ENCODE measurements at regions not wholly inside any gene's neighbourhood (a gene's known extent, or its start where the extent isn't known, plus 50 kb on each side); places are given as distances from the start of the nearest gene placed in this dataset.

DNA sequence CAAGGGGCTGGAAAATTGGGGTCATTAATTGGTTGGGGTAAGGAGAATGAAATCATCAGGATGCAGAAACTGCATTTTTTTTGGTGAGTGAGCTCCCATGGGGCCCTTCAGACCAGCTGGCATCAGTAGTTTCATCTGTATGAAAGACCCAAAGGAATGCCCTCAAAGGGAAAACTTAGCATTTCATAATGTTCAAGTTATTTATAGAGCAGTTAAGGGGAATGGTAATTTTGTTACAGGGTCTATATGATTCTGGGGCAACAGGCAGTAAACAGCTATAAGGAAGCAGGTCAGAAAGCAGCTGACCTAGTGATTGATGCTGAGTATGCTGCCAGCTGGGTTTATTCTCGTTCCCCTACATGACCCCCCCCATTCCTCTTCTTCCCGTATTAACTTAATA lies 448.9 kb downstream of the OCA2 start:
- TF ChIP-seq CTCF (IDR thresholded peaks at IDR 0.05) (no peak), ETV6 (CRISPR knock-in tag; IDR thresholded peaks at IDR 0.05) (no peak), ZNF512 (CRISPR knock-in tag; IDR thresholded peaks at IDR 0.05; ENCODE audit: borderline replicate concordance) (no peak), PREB (CRISPR knock-in tag; IDR thresholded peaks at IDR 0.05; ENCODE audit: borderline replicate concordance) (no peak), TCF7 (CRISPR knock-in tag; IDR thresholded peaks at IDR 0.05; ENCODE audit: low read depth) (no peak), ZNF263 (CRISPR knock-in tag; IDR thresholded peaks at IDR 0.05; ENCODE audit: low read depth) (no peak), ELF4 (CRISPR knock-in tag; IDR thresholded peaks at IDR 0.05; ENCODE audit: low read depth) (no peak), ZNF423 (CRISPR knock-in tag; IDR thresholded peaks at IDR 0.05) (no peak), ZNF121 (CRISPR knock-in tag; IDR thresholded peaks at IDR 0.05) (no peak), CREM (CRISPR knock-in tag; IDR thresholded peaks at IDR 0.05) (no peak)
- TF ChIP-seq, protein P1, sequence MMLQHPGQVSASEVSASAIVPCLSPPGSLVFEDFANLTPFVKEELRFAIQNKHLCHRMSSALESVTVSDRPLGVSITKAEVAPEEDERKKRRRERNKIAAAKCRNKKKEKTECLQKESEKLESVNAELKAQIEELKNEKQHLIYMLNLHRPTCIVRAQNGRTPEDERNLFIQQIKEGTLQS (CRISPR knock-in tag; conservative IDR thresholded peaks at IDR 0.05) = no peak
- TF ChIP-seq, protein P2, sequence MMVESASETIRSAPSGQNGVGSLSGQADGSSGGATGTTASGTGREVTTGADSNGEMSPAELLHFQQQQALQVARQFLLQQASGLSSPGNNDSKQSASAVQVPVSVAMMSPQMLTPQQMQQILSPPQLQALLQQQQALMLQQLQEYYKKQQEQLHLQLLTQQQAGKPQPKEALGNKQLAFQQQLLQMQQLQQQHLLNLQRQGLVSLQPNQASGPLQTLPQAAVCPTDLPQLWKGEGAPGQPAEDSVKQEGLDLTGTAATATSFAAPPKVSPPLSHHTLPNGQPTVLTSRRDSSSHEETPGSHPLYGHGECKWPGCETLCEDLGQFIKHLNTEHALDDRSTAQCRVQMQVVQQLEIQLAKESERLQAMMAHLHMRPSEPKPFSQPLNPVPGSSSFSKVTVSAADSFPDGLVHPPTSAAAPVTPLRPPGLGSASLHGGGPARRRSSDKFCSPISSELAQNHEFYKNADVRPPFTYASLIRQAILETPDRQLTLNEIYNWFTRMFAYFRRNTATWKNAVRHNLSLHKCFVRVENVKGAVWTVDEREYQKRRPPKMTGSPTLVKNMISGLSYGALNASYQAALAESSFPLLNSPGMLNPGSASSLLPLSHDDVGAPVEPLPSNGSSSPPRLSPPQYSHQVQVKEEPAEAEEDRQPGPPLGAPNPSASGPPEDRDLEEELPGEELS (CRISPR knock-in tag; IDR thresholded peaks at IDR 0.05) = no peak
- TF ChIP-seq, protein P3, sequence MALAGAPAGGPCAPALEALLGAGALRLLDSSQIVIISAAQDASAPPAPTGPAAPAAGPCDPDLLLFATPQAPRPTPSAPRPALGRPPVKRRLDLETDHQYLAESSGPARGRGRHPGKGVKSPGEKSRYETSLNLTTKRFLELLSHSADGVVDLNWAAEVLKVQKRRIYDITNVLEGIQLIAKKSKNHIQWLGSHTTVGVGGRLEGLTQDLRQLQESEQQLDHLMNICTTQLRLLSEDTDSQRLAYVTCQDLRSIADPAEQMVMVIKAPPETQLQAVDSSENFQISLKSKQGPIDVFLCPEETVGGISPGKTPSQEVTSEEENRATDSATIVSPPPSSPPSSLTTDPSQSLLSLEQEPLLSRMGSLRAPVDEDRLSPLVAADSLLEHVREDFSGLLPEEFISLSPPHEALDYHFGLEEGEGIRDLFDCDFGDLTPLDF (CRISPR knock-in tag; IDR thresholded peaks at IDR 0.05) = no peak
- TF ChIP-seq, protein P4, sequence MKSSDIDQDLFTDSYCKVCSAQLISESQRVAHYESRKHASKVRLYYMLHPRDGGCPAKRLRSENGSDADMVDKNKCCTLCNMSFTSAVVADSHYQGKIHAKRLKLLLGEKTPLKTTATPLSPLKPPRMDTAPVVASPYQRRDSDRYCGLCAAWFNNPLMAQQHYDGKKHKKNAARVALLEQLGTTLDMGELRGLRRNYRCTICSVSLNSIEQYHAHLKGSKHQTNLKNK (CRISPR knock-in tag; IDR thresholded peaks at IDR 0.05) = no peak

All from WTC11 (cell line).